HG02798 (cell line): ENCODE measurements at regions not wholly inside any gene's neighbourhood (a gene's known extent, or its start where the extent isn't known, plus 50 kb on each side); places are given as distances from the start of the nearest gene placed in this dataset.

Source experiments
- ATAC-seq: cut with Tn5 transposase; IDR thresholded peaks from one replicate; pipeline ENCODE4 v1.9.1; 2021; ENCODE audit warnings: mild to moderate bottlenecking; ENCODE audit not compliant: unreplicated experiment, poor library complexity

DNA sequence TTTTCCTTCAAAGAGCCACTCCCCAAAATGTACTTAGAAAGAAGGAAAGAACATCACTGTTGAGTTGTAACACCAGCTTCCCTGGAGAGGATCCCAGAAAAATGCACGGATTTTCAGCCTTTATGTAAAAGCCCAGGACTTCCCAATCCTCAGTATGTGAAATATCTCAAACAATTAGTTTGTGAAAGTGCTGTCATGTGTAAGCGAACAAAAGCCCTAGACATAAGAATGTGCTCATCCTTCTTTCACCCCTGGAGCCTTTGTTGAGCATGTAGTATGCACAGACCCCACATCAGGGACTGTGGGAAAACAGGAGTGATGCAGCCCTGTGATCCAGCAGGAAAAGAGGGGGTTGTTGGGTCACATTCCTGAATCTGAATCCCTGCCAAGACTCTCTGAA, 441.4 kb upstream of the ZNF507 start:
- ATAC-seq, result no peak

DNA sequence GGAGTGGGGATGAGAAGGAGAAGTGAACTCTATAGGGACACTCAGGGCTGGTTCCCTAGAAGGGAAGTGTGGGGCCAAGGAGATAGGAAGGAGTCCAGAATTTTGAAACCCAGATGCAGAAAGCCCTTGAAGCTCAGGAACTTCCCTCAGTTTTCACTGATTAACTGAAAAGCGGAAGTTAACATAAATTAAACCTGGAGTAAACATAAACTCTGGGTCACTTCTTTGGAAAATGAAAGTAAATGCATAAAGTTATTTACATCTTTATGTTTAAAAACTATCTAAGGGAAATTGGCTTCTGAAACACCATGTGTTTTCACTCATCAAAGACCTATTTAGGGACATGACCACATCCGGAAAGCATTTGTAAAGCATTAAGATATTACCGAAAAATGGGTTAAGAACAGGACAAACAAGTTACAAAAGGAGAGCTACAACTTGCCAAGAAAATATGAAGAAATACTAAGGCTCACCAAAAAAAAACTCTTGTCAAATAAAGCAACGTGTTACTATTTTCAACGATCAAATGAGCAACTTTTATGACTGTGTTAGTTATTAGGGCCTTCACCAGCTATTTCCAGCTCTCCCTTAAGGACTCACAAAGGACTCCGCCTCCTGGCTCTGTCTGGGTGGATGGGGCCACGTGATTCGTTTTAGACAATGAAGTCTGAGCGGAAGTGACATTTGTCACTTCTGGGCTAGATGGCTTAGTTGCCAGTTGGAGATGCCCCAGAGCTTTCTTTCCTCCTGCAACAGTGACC, 439.1 kb upstream of the ZNF507 start:
- no peak for ATAC-seq

DNA sequence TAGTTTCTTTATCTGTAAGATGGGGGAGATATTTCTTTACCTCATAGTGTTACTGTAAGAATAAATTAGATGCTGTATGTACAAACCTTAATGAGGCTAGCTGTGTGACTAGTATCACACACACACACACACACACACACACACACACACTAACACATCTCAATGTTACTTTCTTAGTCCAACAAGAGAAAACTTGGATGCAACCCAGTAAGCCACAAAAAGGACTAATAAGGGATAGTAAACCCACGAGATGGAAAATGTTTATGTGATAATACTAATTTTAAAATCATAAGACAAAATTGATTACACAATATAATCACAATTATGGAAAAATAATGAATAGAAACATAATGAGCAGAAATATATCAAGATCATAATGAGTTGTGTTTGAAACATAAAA, 437.7 kb upstream of the ZNF507 start:
- no peak for ATAC-seq

DNA sequence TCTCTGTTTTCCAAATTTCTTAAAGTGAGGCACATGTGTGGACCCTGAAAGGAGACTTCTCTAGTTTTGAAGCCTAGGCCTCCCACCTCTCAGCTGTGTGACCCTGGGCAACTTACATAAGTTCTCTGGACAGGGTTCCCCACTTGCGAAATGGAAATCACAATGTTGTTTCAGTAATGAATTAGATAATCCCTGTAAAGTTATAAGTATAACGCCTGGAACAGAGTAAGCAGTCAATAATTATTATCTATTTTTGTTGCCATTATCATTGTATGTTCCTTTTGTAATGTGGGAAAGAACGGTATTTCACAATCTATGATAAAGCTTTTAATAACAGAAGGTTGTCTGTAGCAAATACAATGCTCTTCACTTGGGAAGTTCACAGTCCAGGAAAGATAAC, 437.3 kb upstream of the ZNF507 start:
- ATAC-seq, result no peak

DNA sequence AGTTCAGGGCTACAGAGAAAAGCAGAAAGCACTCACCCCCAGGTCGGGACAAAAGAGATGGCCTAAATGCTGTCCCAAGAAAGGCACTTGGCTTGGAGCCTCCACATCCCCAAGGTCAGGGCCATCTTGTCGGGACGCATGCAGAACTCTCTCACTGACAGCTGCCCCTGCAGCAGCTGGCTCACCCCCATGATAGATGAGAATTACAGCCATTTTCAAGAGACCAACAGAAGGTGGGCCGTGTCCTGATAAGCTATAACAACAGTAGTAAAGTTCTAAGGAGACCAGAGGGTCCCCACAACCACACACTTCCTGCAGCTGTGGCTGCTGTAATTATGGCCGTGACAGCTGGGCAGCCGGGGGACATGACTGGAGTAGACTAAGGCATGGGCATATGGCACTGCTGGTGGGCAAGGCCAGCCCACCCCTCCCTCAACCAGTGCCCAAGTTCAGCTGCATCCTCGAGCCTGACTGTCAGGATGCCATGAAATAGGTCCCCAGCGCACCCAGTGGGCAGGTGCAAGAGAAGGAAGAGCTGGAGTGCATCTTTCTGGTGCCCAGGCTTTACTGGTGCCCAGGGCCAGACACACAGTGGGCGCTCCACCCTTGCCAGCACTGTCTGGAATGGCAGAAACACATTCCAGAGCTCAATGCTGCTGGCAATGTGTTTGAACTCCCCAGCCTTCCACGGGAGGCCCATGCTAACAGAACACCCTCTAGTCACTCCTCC, 436.7 kb upstream of the ZNF507 start:
- no peak for ATAC-seq

DNA sequence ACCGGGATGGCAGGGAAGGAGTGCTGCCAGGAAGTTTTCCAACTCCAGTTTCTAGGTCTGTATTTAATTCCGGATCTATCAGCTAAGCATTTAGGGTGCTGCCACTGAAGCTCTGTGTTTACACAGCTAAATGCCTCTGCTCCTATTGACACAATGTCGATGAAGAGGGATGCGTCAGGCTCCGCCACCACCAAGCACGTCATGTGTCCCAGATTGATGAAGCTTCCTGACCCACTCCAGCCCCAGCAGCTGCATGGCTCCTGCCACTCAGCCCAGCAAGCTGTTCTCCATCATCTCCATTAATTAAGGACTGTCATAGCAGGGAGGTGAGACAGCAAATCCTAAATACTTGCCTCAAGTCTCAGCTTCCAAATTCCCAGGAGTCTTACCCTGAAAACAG, 435.2 kb upstream of the ZNF507 start:
- ATAC-seq, result no peak

DNA sequence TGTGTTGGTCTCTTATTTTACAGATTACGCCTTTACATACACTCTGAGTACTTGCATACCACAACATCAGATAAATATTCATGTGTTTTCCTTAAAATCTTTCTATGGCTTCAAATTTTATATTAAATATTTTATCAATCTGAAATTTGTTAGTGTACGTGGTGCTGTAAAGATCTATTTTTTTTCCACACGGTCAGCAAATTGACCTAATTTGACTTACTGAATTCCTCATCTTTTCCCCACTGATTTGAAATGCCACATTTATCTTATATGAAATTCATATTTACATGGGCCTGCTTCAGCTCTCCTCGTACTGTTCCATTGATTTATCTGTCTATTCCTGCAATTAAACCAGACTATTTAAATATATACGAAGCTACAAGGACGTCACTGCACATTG, 433.8 kb upstream of the ZNF507 start:
- no peak for ATAC-seq

DNA sequence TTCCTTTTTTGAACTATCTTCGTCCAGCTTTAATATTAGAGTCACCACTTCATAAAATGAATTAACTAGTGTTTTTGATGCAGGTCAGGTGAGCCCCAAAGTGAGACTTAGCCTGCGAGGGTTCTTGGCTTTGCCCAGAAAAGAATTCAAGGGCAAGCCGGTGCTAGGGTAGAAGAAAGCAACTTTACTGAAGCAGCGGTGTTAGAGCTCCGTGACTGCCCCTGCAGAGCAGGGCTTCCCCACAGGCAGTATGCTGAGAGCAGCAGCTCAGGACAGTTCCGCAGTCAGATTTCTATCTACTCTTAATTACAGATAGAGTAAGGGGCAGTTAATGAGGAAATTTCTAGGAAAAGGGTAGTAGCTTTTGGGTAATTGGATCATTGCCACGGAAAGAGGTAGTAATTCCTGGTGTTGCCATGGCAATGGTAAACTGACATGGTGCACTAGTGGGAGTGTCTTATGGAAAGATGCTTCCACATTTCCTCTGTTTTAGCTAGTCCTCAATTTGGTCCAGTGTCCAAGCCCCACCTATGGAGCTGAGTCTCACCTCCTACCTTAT, 432.2 kb upstream of the ZNF507 start:
- ATAC-seq, result no peak

DNA sequence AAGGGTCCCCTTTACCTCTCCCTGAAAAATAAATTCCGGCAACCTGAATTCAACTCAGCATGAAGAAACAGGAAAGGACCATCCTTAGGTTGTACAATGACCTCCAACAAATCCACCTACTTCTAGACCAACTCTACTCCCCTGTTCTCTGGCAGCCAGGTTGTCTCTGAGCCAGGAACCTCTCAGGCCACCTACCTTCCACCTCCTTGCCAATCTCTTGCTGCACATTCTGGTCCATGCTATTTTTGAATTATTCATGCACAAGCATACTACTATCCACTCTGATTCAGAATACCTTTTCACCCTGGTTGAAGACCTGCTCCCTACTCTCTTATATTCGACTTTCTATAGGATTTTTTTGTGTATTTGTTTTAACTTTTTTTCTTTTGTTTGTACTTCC, 415.0 kb upstream of the ZNF507 start:
- no peak for ATAC-seq

DNA sequence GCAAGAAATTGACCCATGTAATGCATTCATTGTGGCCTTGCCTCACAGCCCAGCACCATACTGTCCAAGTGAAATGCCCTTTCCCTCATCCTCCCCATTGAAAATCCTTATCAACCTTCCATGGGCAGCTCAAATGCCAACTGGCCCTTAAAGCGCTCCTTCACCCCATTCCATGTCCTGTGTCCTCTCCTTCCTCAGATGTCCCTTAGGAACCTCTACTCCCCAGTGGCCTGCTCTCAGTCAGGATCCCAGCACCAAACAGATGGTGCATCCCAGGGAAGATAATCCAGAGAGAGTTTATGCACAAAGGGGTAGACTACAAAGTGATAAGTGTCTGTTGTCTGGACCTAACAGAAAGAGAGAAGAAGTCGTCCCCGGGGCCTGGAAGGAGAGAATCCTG, 407.4 kb upstream of the ZNF507 start:
- no peak for ATAC-seq

DNA sequence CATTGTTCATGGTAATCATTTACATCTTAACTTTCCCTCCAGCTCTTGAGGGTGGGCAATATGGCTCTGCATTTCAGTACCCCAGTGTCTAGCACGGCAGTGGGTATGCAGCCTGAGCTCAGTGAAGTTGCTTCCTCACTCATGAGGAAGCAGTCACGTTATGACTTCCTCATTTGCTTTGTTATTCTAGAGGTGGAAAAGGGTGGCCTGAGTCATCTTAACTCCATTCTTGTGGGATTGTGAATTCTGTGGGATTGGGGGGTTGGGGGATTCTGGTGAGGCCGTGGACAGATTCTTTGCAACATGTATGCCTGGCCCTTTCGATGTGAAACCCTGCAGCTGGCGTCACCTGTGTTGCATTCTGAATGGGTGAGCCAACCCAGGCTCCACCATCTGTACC, 406.7 kb upstream of the ZNF507 start:
- no peak for ATAC-seq

DNA sequence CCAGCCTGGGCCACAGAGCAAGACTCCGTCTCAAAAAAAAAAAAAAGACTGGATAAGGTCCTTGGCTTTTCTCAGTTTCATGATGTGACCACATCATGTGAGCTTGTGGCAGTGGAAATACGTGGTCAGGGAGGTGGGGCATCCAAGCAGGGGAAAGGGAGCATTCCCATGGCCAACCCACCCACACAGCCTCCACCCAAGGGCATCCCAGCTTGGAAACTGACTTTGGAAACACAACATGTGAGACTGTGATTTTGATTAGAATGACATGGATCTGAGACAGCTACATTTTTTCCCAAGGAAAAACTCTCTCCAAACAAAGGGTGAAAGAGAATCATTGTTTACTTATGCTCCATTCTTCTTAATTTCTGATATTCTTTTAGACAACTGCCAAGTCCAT, 405.0 kb upstream of the ZNF507 start:
- ATAC-seq, result no peak

DNA sequence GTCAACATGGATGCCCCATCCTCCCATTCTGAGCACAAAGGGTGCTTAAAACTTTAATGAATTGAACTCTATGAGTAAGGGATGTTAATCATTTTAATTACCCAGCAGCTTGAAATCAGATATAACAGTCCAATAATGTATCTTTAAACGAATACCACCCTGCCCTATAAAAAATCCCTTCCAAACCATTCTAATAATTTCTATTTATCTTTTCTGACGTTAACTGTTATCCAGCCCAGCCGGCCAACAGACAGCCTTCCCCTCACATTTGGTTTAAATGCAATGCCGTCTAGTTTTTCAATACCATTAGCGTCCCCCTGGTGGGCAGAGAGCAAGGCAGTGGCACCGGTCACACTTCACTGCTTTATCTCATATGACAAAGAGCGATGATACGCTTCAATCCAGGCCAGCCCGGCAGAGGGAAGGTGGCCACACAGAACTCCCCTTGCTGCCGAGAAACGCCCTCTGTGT, 402.2 kb upstream of the ZNF507 start:
- ATAC-seq, result no peak

DNA sequence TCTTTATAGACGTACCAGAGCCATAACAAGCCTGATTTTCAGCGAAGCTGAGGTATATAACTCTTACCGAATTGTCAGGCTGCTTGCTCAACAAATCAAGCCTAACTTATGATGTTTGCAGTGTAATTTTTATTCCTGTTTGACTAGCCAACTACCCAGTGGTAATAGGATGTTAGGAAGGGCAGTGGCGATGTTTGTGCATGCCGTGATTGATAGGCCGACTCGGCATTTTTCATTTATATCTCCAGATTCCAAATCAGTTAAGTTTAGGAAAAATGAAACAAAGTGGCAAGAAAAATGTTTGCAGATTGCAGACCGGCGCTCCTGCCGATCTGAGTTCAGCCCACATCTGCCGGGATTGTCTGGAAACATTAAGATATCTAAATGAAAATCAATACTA, 401.6 kb upstream of the ZNF507 start:
- ATAC-seq, result no peak

DNA sequence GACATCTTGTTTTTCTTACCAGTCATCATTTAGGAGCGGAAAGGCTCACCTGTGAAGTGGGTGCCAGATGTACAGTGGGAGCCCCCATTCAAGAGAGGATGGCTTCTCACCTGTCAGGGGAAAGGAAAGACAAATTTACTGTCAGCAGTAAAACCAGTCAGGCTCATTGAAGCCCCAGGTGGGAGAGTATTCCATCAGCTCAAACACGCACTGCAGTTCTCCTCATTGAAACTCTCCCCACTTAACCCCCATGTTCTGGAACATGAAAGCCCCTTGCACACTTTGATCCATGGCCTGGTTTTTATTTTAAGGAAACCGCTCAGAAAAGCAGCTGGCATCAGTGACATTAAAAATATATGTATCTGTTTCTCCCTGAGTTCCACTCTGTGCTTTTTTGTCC, 401.1 kb upstream of the ZNF507 start:
- no peak for ATAC-seq

DNA sequence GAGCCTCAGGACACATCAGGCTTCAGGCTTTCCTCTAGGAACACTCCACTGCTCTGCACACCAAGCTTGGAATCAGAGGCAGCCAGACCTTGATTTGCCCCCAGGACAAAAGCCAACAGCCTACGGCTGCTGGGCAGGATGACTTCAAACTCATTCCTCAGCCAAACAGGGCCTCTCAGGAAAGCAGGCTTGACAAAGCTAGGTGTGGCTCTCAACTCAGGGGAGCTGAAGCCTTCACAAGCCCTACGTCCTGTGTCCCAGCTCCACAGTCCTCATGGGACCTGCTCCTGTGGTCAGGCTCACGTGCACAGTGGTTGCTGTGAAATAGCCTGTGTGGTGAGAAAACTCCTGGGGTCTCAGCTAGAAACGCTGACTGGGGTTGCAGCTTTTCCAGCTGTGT, 398.9 kb upstream of the ZNF507 start:
- no peak for ATAC-seq

DNA sequence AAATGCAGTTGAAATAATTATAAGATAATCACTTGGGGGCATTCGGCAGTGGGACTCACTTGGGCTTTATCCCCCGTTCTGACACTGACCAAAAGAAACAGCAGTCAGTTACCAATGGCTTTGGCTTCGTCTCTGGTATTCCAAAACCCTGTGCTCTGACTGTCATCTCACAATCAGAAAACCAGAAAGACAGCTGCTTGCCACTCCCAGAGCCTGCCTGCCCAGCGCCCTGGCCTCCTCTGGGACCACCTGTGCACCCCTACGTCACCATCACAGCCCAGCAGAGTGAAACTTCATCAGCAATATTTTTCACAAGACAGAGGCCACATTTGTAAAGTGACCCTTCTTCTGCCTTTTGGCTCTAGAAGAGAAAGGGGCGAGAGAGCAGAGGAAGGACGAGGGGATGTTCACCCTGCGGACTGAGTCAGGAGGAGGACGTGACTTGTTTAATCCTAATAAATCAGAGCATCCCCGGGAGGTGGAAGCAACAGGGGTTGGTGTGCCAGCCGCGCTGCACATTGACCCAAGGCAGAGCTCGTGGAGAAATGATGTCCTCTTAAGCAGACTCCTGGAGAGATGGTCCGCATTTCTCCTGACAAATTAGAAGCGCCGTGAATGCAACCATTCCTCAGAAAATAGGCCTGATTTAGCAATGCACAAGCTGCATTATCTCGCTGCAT, 397.8 kb upstream of the ZNF507 start:
- ATAC-seq, result no peak

DNA sequence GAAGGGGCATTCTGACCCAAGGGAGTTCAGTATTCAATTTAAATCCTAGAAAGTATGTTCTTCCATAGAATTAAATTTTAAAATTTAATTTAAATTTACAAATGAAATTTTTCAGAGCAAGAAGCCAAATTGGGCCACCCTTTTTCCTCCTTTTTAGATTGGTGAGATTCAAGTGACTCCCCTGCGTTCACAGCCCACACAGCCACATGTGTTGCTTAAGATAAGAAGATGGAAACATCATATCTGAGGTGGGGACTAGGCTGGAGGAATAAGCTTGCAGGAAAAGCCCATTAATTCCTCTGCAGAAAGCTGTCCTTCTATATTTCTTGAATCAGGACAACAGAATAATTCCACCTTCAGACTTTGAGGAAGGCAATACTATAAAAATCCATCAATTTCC, 392.7 kb upstream of the ZNF507 start:
- ATAC-seq, result no peak

DNA sequence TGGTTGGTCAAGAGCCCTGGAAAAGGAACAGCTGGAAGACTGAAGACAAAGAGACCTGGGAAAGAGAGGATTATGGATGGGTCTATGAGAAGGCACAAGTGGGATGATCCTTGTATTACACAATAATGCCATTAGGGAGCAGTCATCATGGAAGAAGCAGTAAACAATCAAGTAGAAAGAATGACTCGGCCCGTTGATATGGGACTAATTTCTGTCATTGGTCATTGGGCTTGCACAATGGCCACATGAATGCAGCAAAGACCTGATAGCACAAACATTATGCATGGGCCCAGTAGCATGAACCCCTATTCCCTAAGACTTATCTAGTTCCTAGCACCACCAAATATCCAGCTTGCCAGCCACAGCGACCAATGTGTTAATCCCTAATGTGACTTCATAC, 390.3 kb upstream of the ZNF507 start:
- no peak for ATAC-seq

DNA sequence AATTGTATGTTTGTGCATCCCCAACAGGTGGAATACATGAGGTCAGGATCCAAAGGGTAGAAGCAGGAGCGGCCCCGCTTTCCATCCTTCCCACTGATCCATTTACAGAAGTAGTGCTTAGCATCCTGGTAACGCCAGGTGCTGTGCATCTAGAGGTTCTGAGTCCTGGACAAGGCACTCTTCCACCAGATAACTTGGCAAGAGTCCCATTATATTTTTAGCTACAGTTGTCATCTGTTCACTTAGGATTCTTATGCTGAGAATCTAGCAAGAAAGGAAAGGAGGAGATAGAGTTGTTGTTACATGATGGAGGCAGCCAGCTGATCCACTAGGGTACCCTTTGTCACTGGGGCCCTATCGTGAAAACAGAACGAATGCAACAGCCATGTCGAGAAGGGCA, 389.5 kb upstream of the ZNF507 start:
- ATAC-seq, result no peak

DNA sequence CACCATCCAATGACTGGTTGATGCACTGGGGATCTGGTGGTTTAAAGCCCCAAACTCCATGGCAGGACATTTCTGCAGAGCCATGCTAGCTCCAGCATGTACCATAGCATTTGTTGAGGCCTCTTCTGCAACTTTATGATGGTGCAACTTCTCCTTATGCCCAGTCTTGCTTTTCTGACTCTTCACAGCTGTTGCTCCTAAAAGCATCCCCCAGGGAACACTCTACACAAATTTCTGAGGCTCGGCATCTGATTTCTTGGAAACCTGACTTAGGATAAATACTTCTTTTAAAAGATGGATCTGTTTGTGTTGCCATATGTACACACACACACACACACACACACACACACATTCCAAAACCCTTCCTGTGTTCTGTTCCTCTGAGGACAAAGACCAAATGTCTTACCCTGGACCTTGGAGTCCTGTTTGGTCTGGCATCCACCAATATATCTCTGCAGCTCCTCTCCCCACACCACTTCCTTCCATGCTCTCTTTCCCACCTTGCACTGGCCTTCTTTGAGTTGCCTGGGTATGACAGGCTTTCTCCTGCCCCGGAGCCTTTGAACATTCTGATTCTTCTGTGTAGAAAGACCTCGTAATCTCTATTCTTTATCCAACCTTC, 388.5 kb upstream of the ZNF507 start:
- no peak for ATAC-seq
